HCT116 (cell line): ENCODE measurements at regions not wholly inside any gene's neighbourhood (a gene's known extent, or its start where the extent isn't known, plus 50 kb on each side); places are given as distances from the start of the nearest gene placed in this dataset.

Experiments used
- CEBPB ChIP-seq: IDR thresholded peaks from 2 replicates; pipeline ENCODE4 v1.6.1; 2012; ENCODE audit warnings: low read depth
- CTCF ChIP-seq, 3 experiments: fragments of 200-600 bp in 1 of 3; sonication (generic) in 1 of 3; IDR thresholded peaks in 2 of 3; conservative IDR thresholded peaks in 1 of 3; 2 replicates each; pipeline ENCODE4 v1.5.1; 2012 to 2017; ENCODE audit warnings: low read depth in 2 of 3, low read length in 2 of 3, antibody characterized with exemption in 1 of 3, borderline replicate concordance in 1 of 3, control low read depth in 1 of 3, mild to moderate bottlenecking in 1 of 3, mixed read lengths in 1 of 3, mixed run types in 1 of 3, moderate library complexity in 1 of 3; ENCODE audit not compliant: insufficient read depth in 1 of 3
- ELF1 ChIP-seq: IDR thresholded peaks from 2 replicates; pipeline ENCODE4 v1.6.1; 2012; ENCODE audit warnings: low read depth, borderline replicate concordance
- EZH2 ChIP-seq: fragments of 200-600 bp; sonication (generic); IDR thresholded peaks from 2 replicates; pipeline ENCODE4 v1.6.1; 2017; ENCODE audit warnings: antibody characterized with exemption, mixed run types
- EZH2phosphoT487 ChIP-seq: fragments of 200-600 bp; IDR thresholded peaks from 2 replicates; pipeline ENCODE4 v1.6.1; 2018; ENCODE audit warnings: antibody characterized with exemption, borderline replicate concordance
- FOSL1 ChIP-seq: IDR thresholded peaks from 2 replicates; pipeline ENCODE4 v1.6.1; 2012; ENCODE audit warnings: low read depth
- MAX ChIP-seq: IDR thresholded peaks from 2 replicates; pipeline ENCODE4 v1.6.1; 2012
- POLR2A ChIP-seq: IDR thresholded peaks from 2 replicates; pipeline ENCODE4 v1.7.0; 2011; ENCODE audit warnings: borderline replicate concordance; ENCODE audit not compliant: insufficient read depth, insufficient read length; ENCODE audit errors: extremely low read depth
- RAD21 ChIP-seq: IDR thresholded peaks from 2 replicates; pipeline ENCODE4 v1.6.1; 2012; ENCODE audit warnings: low read depth, mild to moderate bottlenecking
- REST ChIP-seq: IDR thresholded peaks from 2 replicates; pipeline ENCODE4 v1.6.1; 2012; ENCODE audit warnings: low read depth
- TCF7L2 ChIP-seq: IDR thresholded peaks from 2 replicates; pipeline ENCODE4 v1.7.0; 2011; ENCODE audit warnings: borderline replicate concordance, inconsistent platforms; ENCODE audit not compliant: insufficient read depth, insufficient read length; ENCODE audit errors: extremely low read depth
- YY1 ChIP-seq: IDR thresholded peaks from 2 replicates; pipeline ENCODE4 v1.6.1; 2011; ENCODE audit warnings: low read length, low read depth, moderate library complexity, mild to moderate bottlenecking; ENCODE audit not compliant: insufficient replicate concordance; ENCODE audit errors: extremely low read depth
- ZBTB33 ChIP-seq: IDR thresholded peaks from 2 replicates; pipeline ENCODE4 v1.6.1; 2011; ENCODE audit warnings: mild to moderate bottlenecking, low read length, moderate library complexity; ENCODE audit not compliant: insufficient replicate concordance; ENCODE audit errors: extremely low read depth

GRCh38 chr12:66804563-66804974, 125.7 kb upstream of the GRIP1 start:
- TF ChIP-seq CTCF (IDR thresholded peaks at IDR 0.05 in 2 of 3, conservative IDR thresholded peaks at IDR 0.05 in 1 of 3; ENCODE audit: borderline replicate concordance in 1 of 3, insufficient read depth in 1 of 3, low read depth in 2 of 3, low read length in 2 of 3), result no peak
- no peak for TF ChIP-seq ELF1
- TF ChIP-seq EZH2, result no peak
- no peak for TF ChIP-seq MAX
- TF ChIP-seq CEBPB, result no peak
- no peak for TF ChIP-seq FOSL1
- no peak for TF ChIP-seq POLR2A
- no peak for TF ChIP-seq ZBTB33
- no peak for TF ChIP-seq REST
- TF ChIP-seq TCF7L2, result no peak
- no peak for TF ChIP-seq EZH2phosphoT487
- no peak for TF ChIP-seq YY1
- TF ChIP-seq RAD21, result no peak
